Vagina (tissue), 2 donors: ENCODE measurements at regions not wholly inside any gene's neighbourhood (a gene's known extent, or its start where the extent isn't known, plus 50 kb on each side); places are given as distances from the start of the nearest gene placed in this dataset.

Experiments
- DNase-seq, 2 donors: peaks; one replicate each; pipeline ENCODE4 v3.0.0-alpha.2; 2017; ENCODE audit errors: extremely low spot score in 2 of 2
- H3K27ac ChIP-seq: fragments of 200-600 bp; sonication (generic); one replicate; pipeline ENCODE4 v1.5.1; 2019
- H3K27me3 ChIP-seq: fragments of 200-600 bp; sonication (generic); one replicate; pipeline ENCODE4 v1.5.1; 2019
- H3K36me3 ChIP-seq, 2 donors: fragments of 200-600 bp; sonication (generic); one replicate each; pipeline ENCODE4 v1.5.1; 2017 to 2019
- H3K4me1 ChIP-seq: fragments of 200-600 bp; sonication (generic); one replicate; pipeline ENCODE4 v1.5.1; 2019
- H3K4me3 ChIP-seq, 2 donors: fragments of 200-600 bp; sonication (generic); 1 replicate in 1 of 2; 2 replicates in 1 of 2; pipeline ENCODE4 v1.5.1; 2016 to 2019
- H3K9me3 ChIP-seq: fragments of 200-600 bp; sonication (generic); one replicate; pipeline ENCODE4 v1.5.1; 2019
- CTCF ChIP-seq, 3 experiments: fragments of 450-650 bp in 2 of 3; fragments of 200-600 bp in 1 of 3; sonication (generic) in 1 of 3; IDR thresholded peaks; one replicate each; pipeline ENCODE4 v1.5.1; 2017 to 2019; ENCODE audit warnings: antibody characterized with exemption in 3 of 3, mild to moderate bottlenecking in 2 of 3, moderate library complexity in 2 of 3
- POLR2A ChIP-seq, 2 donors: fragments of 450-650 bp; IDR thresholded peaks; one replicate each; pipeline ENCODE4 v1.6.1; 2017; ENCODE audit warnings: antibody characterized with exemption in 2 of 2, mild to moderate bottlenecking in 2 of 2, moderate library complexity in 2 of 2
- POLR2AphosphoS5 ChIP-seq, 2 donors: sonication (generic); formaldehyde crosslinking; IDR thresholded peaks; one replicate each; pipeline ENCODE4 v1.9.0; 2017; ENCODE audit warnings: antibody characterized with exemption in 2 of 2, mild to moderate bottlenecking in 2 of 2, low read depth in 1 of 2; ENCODE audit not compliant: insufficient read depth in 1 of 2
- intact Hi-C: fragments of 100-400 bp; cut with DNase I; formaldehyde crosslinking; loops from one replicate; pipeline ENCODE4 v1.15.1; 2023

- no peaks in the 10 kb centered on the region for H3K9me3 ChIP-seq
- intact Hi-C loops: no loop called here
- no peaks in the 10 kb centered on the region for H3K27me3 ChIP-seq
- no peaks in the 10 kb centered on the region for H3K36me3 ChIP-seq
- no peaks in the 10 kb centered on the region for H3K4me1 ChIP-seq
- TF ChIP-seq POLR2A (IDR thresholded peaks at IDR 0.05) (no peak), POLR2AphosphoS5 (IDR thresholded peaks at IDR 0.05; ENCODE audit: insufficient read depth in 1 of 2, low read depth in 1 of 2) (no peak), CTCF (IDR thresholded peaks at IDR 0.05) (no peak)
- DNase-seq: no peak
- no peak overlapping the region for H3K27ac ChIP-seq
- no peak overlapping the region for H3K4me3 ChIP-seq
Measured at GRCh38 chr2:51697095-51697494, 665.2 kb upstream of the NRXN1 start.

- Histone ChIP-seq H3K36me3 (no peaks in the 10 kb centered on the region), H3K4me1 (no peaks in the 10 kb centered on the region), H3K27ac (no peak overlapping the region), H3K4me3 (no peak overlapping the region), H3K9me3 (no peaks in the 10 kb centered on the region), H3K27me3 (no peaks in the 10 kb centered on the region)
- no peak for DNase-seq
- intact Hi-C loops: no loop called here
- no peak for TF ChIP-seq POLR2A (IDR thresholded peaks at IDR 0.05)
- TF ChIP-seq POLR2AphosphoS5 (IDR thresholded peaks at IDR 0.05; ENCODE audit: insufficient read depth in 1 of 2, low read depth in 1 of 2): no peak
- no peak for TF ChIP-seq CTCF (IDR thresholded peaks at IDR 0.05)
Measured at GRCh38 chr2:51695531-51695930, 663.6 kb upstream of the NRXN1 start.

GRCh38 chr2:51693640-51694039 lies 661.7 kb upstream of the NRXN1 start:
- Histone ChIP-seq H3K4me1 (no peaks in the 10 kb centered on the region), H3K9me3 (no peaks in the 10 kb centered on the region), H3K36me3 (no peaks in the 10 kb centered on the region), H3K4me3 (no peak overlapping the region), H3K27me3 (no peaks in the 10 kb centered on the region), H3K27ac (no peak overlapping the region)
- DNase-seq: no peak
- intact Hi-C loops: no loop called here
- TF ChIP-seq POLR2AphosphoS5 (IDR thresholded peaks at IDR 0.05; ENCODE audit: insufficient read depth in 1 of 2, low read depth in 1 of 2) (no peak), CTCF (IDR thresholded peaks at IDR 0.05) (no peak), POLR2A (IDR thresholded peaks at IDR 0.05) (no peak)

GRCh38 chr2:51681854-51682253 lies 649.9 kb upstream of the NRXN1 start:
- no peak for TF ChIP-seq CTCF (IDR thresholded peaks at IDR 0.05)
- no peak for TF ChIP-seq POLR2AphosphoS5 (IDR thresholded peaks at IDR 0.05; ENCODE audit: insufficient read depth in 1 of 2, low read depth in 1 of 2)
- no peak for TF ChIP-seq POLR2A (IDR thresholded peaks at IDR 0.05)
- intact Hi-C loops: no loop called here

GRCh38 chr2:51673628-51674027 lies 641.7 kb upstream of the NRXN1 start:
- no peak overlapping the region for H3K4me3 ChIP-seq
- no peaks in the 10 kb centered on the region for H3K9me3 ChIP-seq
- H3K4me1 ChIP-seq: no peaks in the 10 kb centered on the region
- no peaks in the 10 kb centered on the region for H3K27me3 ChIP-seq
- no peak for DNase-seq
- TF ChIP-seq POLR2A (IDR thresholded peaks at IDR 0.05) (no peak), POLR2AphosphoS5 (IDR thresholded peaks at IDR 0.05; ENCODE audit: insufficient read depth in 1 of 2, low read depth in 1 of 2) (no peak), CTCF (IDR thresholded peaks at IDR 0.05) (no peak)
- H3K27ac ChIP-seq: no peak overlapping the region
- intact Hi-C loops: no loop called here
- no peaks in the 10 kb centered on the region for H3K36me3 ChIP-seq

More at GRCh38 chr2:51681854-51682253, 649.9 kb upstream of the NRXN1 start:
- Histone ChIP-seq H3K4me1 (no peaks in the 10 kb centered on the region), H3K4me3 (no peak overlapping the region), H3K36me3 (no peaks in the 10 kb centered on the region), H3K27ac (no peak overlapping the region), H3K27me3 (no peaks in the 10 kb centered on the region), H3K9me3 (peaks cover 3% of the 10 kb centered on the region)
- DNase-seq: no peak
